Endothelial cell of umbilical vein (primary cell): ENCODE measurements at regions not wholly inside any gene's neighbourhood (a gene's known extent, or its start where the extent isn't known, plus 50 kb on each side); places are given as distances from the start of the nearest gene placed in this dataset.

ENCODE experiments used
- CTCF ChIP-seq, 2 donors: IDR thresholded peaks; 1 replicate in 1 of 2; 2 replicates in 1 of 2; pipeline ENCODE4 v1.5.1; 2011; ENCODE audit warnings: low read length in 2 of 2, mild to moderate bottlenecking in 2 of 2, moderate library complexity in 2 of 2, control low read depth in 1 of 2, inconsistent platforms in 1 of 2, low read depth in 1 of 2; ENCODE audit not compliant: insufficient read depth in 1 of 2; ENCODE audit errors: extremely low read depth in 1 of 2
- POLR2A ChIP-seq: IDR thresholded peaks from 2 replicates; pipeline ENCODE4 v1.6.1; 2012; ENCODE audit warnings: low read depth, mild to moderate bottlenecking, control low read depth, low read length
- POLR2AphosphoS5 ChIP-seq: IDR thresholded peaks from 2 replicates; pipeline ENCODE4 v1.6.1; 2012; ENCODE audit warnings: low read depth, mild to moderate bottlenecking, control low read depth, low read length, moderate library complexity; ENCODE audit not compliant: insufficient read depth

- no peak for TF ChIP-seq POLR2A
- TF ChIP-seq CTCF (IDR thresholded peaks at IDR 0.05; ENCODE audit: extremely low read depth in 1 of 2, insufficient read depth in 1 of 2, low read depth in 1 of 2, low read length in 2 of 2), result no peak
- no peak for TF ChIP-seq POLR2AphosphoS5
These were observed 341.4 kb downstream of the DIRAS2 start for GRCh38 chr9:90301277-90301653.
